A549 (cell line): ENCODE measurements at regions not wholly inside any gene's neighbourhood (a gene's known extent, or its start where the extent isn't known, plus 50 kb on each side); places are given as distances from the start of the nearest gene placed in this dataset.

ENCODE experiments used
- ATAC-seq, 2 experiments: fragments of 200-7000 bp in 1 of 2; fragments of >200 bp in 1 of 2; cut with Nextera tagmentation in 1 of 2; cut with Tn5 transposase in 1 of 2; 3 replicates each; pipeline versions ENCODE4 v1.8.0 to v1.9.1; 2018 to 2020; ENCODE audit warnings: mild to moderate bottlenecking in 1 of 2, moderate library complexity in 1 of 2
- CTCF ChIA-PET: fragments of 300-600 bp; sonication (Branson Sonifier 250); formaldehyde crosslinking; extraction: SDS; loops from one replicate; lab custom pipeline; 2021; ENCODE audit warnings: antibody characterized with exemption, inconsistent platforms; lab: Yijun Ruan, JAX
- POLR2A ChIA-PET: fragments of 350-600 bp; formaldehyde crosslinking; extraction: SDS; loops from one replicate; lab custom pipeline; 2021; ENCODE audit warnings: antibody characterized with exemption, inconsistent platforms; lab: Yijun Ruan, JAX
- DNase-seq, 2 experiments: peaks; one replicate each; pipeline versions ENCODE4 v3.0.0 to v3.0.0-alpha.2; 2011 to 2016; ENCODE audit warnings: low read depth in 1 of 2, low spot score in 1 of 2
- FAIRE-seq: peaks from 2 replicates; lab custom pipeline; 2011; peaks lifted over from hg19 to GRCh38; lab: Jason Lieb, UNC
- H3K27ac ChIP-seq, 2 experiments: fragments of >200 bp; sonication (Bioruptor Twin); formaldehyde crosslinking; 3 replicates each; pipeline ENCODE4 v1.5.1; 2016 to 2017
- H3K4me1 ChIP-seq: fragments of >200 bp; sonication (Bioruptor Twin); formaldehyde crosslinking; 3 replicates; pipeline ENCODE4 v1.6.1; 2016
- H3K4me2 ChIP-seq: fragments of >200 bp; sonication (Bioruptor Twin); formaldehyde crosslinking; 3 replicates; pipeline ENCODE4 v1.6.1; 2016
- H3K4me3 ChIP-seq: fragments of >200 bp; sonication (Bioruptor Twin); formaldehyde crosslinking; 3 replicates; pipeline ENCODE4 v1.5.1; 2016
- H3K9me3 ChIP-seq: fragments of >200 bp; sonication (Bioruptor Twin); formaldehyde crosslinking; 3 replicates; pipeline ENCODE4 v1.6.1; 2016
- CBX8 ChIP-seq: fragments of 200-600 bp; sonication (generic); IDR thresholded peaks from 2 replicates; pipeline ENCODE4 v1.6.1; 2016
- HOXB5 ChIP-seq: fragments of 250-450 bp; sonication (Bioruptor Pico); IDR thresholded peaks from 2 replicates; pipeline ENCODE4 v1.5.0; 2020; ENCODE audit warnings: mild to moderate bottlenecking, moderate library complexity
- KDM1A ChIP-seq: fragments of 200-600 bp; sonication (generic); IDR thresholded peaks from 2 replicates; pipeline ENCODE4 v1.6.1; 2016; ENCODE audit warnings: low read depth, mild to moderate bottlenecking
- KDM5A ChIP-seq: fragments of 200-600 bp; sonication (generic); IDR thresholded peaks from 2 replicates; pipeline ENCODE4 v1.6.1; 2016; ENCODE audit warnings: antibody characterized with exemption, mild to moderate bottlenecking
- NPAS2 ChIP-seq: fragments of 250-450 bp; sonication (Bioruptor Pico); IDR thresholded peaks from 2 replicates; pipeline ENCODE4 v1.8.0; 2022; ENCODE audit warnings: mild to moderate bottlenecking, moderate library complexity, borderline replicate concordance
- ZSCAN20 ChIP-seq: fragments of 250-450 bp; sonication (Bioruptor Pico); IDR thresholded peaks from 2 replicates; pipeline ENCODE4 v1.8.0; 2022; ENCODE audit warnings: mild to moderate bottlenecking, moderate library complexity
- WGBS: methylation state at CpG from one replicate; pipeline ENCODE4 v1.1.6; 2017; ENCODE audit errors: missing lambda C conversion rate; 5-methylcytosine and 5-hydroxymethylcytosine counted together
- TF ChIP-seq, protein P1 (sequence below): IDR thresholded peaks from 2 replicates; pipeline ENCODE4 v1.6.1; 2012
- TF ChIP-seq, protein P2 (sequence below): fragments of 250-450 bp; sonication (Bioruptor Pico); IDR thresholded peaks from 2 replicates; pipeline ENCODE4 v1.5.0; 2020; ENCODE audit warnings: low read depth, mild to moderate bottlenecking, moderate library complexity

DNA sequence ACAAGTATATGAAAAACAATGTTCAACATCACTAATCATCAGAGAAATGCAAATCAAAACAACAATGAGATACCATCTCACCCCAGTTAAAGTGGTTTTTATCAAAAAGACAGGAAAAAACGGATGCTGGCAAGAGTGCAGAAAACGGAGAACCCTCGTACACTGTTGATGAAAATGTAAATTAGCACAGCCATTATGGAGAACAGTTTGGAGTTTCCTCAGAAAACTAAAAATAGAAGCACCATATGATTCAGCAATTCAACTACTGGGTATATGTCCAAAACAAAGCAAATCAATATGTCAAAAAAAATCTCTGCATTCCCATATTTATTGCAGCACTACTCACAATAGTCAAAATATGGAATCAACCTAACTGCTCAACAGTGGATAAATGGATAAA, 50.1 kb upstream of the CES5A start:
- no peak overlapping the region for H3K4me3 ChIP-seq
- H3K9me3 ChIP-seq, result no peaks in the 10 kb centered on the region
- no peak overlapping the region for H3K27ac ChIP-seq
- FAIRE-seq (peak; percentile 68), ATAC-seq (no peak), DNase-seq (no peak)
- H3K4me2 ChIP-seq, result no peak overlapping the region
- TF ChIP-seq KDM5A (no peak), NPAS2 (CRISPR knock-in tag) (no peak), HOXB5 (CRISPR knock-in tag) (no peak), CBX8 (no peak), KDM1A (no peak), ZSCAN20 (CRISPR knock-in tag) (no peak)
- TF ChIP-seq, protein P1, sequence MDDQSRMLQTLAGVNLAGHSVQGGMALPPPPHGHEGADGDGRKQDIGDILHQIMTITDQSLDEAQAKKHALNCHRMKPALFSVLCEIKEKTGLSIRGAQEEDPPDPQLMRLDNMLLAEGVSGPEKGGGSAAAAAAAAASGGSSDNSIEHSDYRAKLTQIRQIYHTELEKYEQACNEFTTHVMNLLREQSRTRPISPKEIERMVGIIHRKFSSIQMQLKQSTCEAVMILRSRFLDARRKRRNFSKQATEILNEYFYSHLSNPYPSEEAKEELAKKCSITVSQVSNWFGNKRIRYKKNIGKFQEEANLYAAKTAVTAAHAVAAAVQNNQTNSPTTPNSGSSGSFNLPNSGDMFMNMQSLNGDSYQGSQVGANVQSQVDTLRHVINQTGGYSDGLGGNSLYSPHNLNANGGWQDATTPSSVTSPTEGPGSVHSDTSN, result no peak
- TF ChIP-seq, protein P2, sequence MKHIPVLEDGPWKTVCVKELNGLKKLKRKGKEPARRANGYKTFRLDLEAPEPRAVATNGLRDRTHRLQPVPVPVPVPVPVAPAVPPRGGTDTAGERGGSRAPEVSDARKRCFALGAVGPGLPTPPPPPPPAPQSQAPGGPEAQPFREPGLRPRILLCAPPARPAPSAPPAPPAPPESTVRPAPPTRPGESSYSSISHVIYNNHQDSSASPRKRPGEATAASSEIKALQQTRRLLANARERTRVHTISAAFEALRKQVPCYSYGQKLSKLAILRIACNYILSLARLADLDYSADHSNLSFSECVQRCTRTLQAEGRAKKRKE, result no peak
- no peaks in the 10 kb centered on the region for H3K4me1 ChIP-seq
- ChIA-PET POLR2A (no interaction called here), CTCF (no interaction called here)
- WGBS, result 2% methylated on average over 3 of the region's 3 CpGs
